ENCODE measurements at regions not wholly inside any gene's neighbourhood (a gene's known extent, or its start where the extent isn't known, plus 50 kb on each side); places are given as distances from the start of the nearest gene placed in this dataset.

- no peak for DNase-seq (ENCODE audit: low spot score)
These were observed 131.4 kb upstream of the EPHA7 start for GRCh38 chr6:93550551-93551276.

- no peak for DNase-seq (ENCODE audit: low spot score)
These were observed 130.5 kb upstream of the EPHA7 start for GRCh38 chr6:93549868-93550267.

- DNase-seq (ENCODE audit: low spot score), result no peak
These were observed 105.5 kb upstream of the EPHA7 start for GRCh38 chr6:93524671-93525451.

GRCh38 chr6:93523365-93523764 is 104.0 kb upstream of the EPHA7 start:
- DNase-seq (ENCODE audit: low spot score), result no peak

- no peak for DNase-seq (ENCODE audit: low spot score)
These were observed 97.1 kb upstream of the EPHA7 start for GRCh38 chr6:93516441-93516840.

GRCh38 chr6:93515736-93516135 is 96.4 kb upstream of the EPHA7 start:
- DNase-seq (ENCODE audit: low spot score), result no peak

- DNase-seq (ENCODE audit: low spot score), result no peak
These were observed 79.4 kb upstream of the EPHA7 start for GRCh38 chr6:93498713-93499112.

- DNase-seq (ENCODE audit: low spot score), result no peak
These were observed 77.2 kb upstream of the EPHA7 start for GRCh38 chr6:93496548-93496947.

- DNase-seq (ENCODE audit: low spot score), result no peak
These were observed 74.7 kb upstream of the EPHA7 start for GRCh38 chr6:93494057-93494456.

- no peak for DNase-seq (ENCODE audit: low spot score)
These were observed 55.4 kb upstream of the EPHA7 start for GRCh38 chr6:93474733-93475179.

- no peak for DNase-seq (ENCODE audit: low spot score)
These were observed 51.9 kb upstream of the EPHA7 start for GRCh38 chr6:93471281-93471680.
